GM19463 (cell line): ENCODE measurements at regions not wholly inside any gene's neighbourhood (a gene's known extent, or its start where the extent isn't known, plus 50 kb on each side); places are given as distances from the start of the nearest gene placed in this dataset.

Source experiments
- ATAC-seq: cut with Tn5 transposase; IDR thresholded peaks from one replicate; pipeline ENCODE4 v1.9.1; 2021; ENCODE audit warnings: mild to moderate bottlenecking, moderate library complexity; ENCODE audit not compliant: unreplicated experiment

DNA sequence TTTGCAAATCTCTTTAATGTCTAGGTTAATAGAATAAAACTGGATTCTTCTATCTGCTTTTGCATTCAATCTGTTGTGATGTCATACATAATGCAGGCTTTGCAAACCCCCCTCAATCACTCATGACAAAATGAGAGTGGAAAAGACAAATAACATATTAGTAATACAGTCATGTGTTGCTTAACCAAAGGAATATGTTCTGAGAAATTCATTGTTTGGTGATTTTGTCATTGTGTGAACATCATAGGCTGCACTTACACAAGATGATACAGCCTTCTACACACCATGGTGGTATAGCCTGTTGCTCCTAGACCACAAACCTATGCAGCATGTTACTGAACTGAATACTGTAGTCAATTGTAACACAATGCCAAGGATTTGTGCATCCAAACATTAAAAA lies 87.3 kb upstream of the SEC61G start:
- no peak for ATAC-seq

DNA sequence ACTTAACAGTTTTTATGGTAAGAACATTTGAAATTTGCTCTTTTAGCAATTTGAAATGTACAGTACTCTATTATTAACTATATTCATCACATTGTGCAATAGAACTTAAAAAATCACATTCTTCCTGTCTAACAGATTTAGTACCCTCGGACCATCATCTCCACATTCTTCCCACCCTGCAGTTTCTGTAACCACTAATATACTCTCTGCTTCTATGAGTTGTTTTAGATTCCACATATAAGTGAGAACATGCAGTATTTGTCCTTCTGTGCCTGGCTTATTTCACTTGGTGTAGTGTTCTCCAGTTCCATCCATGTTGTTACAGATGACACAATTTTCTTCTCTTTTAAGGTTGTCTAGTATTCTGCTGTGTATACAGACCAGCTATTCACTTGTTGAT lies 88.9 kb upstream of the SEC61G start:
- ATAC-seq, result no peak

DNA sequence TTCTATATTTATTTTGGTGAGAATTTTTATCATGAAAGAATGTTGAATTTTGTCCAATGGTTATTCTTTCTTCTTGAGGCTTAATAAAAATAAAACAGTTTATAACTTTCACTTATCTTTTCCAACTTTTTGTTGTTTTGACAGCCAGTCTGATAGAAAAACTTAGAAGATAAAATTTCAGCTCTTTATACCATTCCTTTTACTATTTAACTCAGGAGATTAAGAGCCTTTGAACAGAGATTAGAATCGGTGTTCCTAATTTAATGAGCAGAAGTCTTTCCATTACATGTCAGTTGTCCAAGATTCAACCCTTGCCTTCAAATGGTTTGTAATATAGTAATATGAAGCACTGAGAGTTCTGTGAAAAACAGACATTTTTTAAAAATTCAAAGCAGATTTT lies 97.8 kb upstream of the SEC61G start:
- ATAC-seq, result no peak

DNA sequence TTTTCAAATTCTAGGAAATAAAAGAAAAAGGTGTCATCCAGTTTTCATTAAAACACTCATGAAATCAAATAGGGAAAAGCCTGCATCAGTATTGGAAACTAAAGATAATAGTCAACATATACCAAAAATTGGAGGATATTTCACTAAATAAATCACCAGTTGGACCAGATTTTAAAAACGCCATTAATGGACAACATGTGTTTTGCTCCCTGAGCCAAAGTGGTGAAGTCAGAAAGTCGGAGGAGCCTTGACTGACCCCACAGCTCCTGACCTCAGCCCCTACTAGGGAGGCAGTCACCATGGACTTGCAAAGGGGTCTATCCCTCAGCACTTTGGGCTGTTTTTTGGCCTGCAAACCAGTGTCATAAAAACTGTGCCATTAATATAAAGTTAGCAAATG lies 98.3 kb upstream of the SEC61G start:
- no peak for ATAC-seq

DNA sequence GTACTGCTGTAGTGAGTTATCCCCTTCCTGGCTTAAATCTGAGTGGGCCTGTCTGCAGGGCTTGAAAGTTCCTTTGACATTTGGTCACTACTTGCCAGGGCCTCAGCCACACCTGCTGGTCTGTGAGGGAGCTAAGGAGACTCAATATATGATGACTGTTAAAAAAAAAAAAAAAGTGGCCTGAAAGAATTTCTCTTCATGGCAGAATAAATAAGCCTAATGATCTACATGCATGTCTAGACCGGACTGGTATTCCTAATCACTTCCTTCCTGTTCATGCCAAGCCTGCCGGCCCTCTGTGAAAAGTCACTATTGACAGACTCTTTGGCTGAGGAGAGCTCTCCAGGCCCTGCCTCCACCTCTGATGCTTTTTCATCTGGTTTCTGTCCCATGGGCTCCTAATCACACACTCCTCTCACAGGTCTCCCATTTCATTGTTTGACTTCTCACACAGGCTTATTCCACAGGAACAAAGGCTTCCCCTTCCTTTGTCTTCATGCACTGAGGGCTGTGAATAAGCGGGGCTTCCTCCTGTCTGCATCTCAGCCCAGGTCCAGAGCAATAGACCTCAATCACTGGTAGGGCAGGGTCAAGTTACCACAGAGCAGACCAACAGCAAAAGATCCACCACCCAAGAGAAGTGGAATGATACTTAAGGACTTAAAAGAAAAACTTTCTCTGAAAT lies 99.1 kb upstream of the SEC61G start:
- ATAC-seq, result no peak

DNA sequence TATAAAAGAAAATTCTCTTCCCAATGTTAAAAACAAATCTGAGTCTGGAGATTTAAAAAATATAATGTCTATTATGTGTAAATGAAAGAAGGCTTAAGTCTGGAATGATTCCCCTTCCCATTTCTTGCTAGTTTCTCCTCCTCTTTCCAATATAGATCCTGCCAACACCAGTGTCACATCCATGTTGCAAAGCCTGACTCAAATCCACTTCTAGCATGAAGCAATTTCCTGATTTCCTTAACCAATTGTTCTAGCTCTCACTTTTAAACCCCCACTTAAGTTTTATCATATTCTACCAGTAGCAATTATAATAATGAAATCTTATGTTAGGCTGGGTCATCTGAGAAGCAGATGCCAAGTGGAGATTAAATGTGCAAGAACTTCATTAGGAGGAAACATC lies 100.1 kb upstream of the SEC61G start:
- no peak for ATAC-seq

DNA sequence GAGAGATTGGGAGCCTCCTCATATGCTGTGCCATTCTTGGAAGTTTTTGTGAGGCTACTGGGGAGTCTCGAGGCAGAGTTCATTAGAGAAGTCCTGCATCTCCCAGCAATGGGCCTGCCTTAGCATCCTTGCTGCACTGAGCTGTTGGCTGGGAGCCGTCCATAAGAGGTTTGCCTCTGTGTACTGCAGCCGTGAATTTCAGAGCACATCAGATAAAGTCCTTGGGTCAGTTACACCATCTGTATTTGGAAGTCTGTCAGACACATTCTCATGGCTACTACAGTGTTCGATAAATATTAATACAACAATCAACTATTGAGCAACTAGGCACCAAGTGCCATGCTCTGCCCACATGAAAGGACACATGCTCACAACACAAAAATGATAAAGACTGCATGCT lies 100.5 kb upstream of the SEC61G start:
- ATAC-seq, result no peak

DNA sequence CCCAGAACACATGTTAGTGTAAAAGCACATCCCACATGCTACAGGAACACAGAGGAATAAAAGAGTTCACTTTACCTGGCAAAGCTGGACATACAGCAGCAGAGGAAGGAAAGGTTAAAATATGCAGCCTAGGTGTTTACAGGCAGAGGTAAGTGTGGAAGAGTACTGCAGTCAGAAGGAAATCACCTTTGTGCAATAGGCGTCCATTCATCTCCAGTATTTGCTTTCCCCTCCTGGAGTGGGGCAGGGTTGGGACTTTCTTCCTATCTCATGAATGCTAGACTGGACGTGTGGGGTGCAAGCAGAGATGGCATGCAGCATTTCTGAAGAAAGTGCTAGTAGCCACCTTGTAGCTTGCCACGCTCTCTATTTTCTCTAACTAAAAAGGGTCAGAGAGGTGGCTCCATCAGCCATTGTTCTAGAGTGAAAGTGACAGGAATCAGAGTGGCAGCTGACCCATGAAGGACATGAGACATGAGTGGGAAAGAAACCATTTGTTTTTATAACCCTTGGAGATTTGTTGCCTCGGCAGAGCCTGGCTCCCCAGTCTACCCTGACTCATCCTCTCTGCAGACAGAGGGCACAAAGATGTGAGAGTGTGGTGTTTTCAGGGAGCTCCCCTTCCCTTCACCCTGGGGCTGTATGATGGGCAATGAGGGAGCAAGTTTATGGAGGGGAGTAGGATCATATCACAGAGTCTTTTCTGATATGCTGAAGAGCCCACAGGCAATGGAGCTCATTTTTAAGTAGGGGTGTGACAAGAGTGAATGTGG lies 101.2 kb upstream of the SEC61G start:
- ATAC-seq, result no peak

DNA sequence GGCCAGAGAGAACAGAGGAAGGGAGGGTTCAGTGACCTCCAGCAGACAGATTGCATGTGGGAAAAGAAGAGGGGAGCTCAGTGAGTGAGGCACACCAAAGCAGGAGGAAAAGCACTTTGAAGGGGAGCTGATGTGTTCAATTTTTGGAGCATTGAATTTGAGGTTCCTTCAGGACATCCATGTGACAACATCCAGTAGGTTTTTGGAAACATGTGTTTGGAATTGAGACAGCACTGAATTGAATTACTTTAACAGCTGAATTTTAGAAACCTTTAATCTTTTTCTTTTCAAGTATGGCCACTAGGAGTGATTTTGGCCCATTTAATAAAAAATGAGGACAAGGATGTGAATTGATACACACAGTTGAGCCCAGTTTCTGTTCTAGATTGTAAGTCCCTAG lies 101.8 kb upstream of the SEC61G start:
- no peak for ATAC-seq

DNA sequence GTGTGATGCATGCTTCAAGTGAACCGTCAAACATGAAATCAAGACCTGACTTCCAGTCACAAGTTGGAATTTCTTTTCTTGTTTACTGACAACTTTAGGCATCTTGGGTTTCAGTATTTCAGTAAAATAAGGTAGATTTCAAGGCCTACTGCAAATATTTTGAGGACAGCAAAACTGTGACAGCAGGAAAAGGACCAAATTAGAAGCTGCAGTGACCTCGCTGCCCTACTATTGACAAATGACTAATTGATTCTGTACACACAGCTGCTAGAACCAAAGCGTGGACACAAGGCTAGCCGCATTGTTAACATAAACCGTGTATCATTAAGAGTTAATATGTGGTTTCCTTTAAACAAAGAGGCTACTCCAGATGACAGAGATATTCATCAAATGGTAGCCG lies 105.7 kb upstream of the SEC61G start:
- ATAC-seq, result no peak

DNA sequence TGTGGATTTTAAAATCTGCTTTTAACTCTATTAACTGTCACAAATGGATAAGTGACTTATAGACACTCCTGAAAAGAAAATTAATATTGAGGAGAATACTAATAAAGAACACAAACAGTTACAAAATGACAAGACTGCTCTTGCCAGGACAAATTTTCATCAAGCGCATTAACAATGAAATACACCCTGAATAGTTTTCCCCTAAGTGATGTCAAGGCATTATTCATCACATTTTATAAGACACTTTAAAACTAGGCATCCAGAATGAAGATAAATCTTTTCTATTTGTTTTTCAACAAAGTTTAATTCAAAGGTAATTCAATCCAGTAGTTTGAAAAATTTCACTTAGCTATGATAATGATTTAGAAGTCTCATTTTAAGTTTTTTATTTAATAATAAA lies 110.5 kb upstream of the SEC61G start:
- no peak for ATAC-seq

DNA sequence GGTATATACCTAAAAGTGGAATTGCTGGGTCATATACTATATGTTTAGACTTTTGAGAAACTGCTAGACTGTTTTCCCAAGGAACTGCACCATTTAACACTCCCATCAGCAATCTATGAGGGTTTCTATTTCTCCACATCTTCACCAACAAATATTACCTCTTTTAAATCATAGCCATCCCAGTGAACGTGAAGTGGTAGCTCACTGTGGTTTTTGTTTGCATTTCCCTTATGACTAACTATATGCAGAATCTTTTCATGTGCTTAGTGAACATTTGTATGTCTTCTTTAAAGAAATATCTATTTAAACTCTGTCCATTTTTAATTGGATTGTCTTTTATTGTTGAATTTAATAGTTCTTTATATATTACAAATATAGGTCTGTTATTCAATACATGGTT lies 115.8 kb upstream of the SEC61G start:
- no peak for ATAC-seq

DNA sequence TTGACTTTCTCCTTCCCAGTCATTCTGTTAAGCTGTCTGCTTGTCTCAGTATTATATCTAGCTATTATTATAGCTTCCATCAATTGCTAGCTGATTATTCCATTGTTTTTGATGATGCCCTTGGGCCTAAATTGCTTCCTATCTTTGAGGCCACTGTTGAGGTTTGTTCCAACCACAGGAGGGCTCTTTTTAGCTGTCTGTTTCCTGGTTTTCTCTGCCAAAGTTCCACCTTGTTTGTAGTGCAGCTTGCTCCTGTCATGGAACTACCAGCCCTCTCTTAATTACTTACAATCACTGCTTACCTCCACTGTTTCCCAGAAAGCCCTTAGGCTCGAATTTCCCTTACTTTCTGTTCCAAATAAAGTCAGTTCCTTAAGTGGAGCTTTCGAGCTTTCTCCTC lies 118.7 kb upstream of the SEC61G start:
- no peak for ATAC-seq

DNA sequence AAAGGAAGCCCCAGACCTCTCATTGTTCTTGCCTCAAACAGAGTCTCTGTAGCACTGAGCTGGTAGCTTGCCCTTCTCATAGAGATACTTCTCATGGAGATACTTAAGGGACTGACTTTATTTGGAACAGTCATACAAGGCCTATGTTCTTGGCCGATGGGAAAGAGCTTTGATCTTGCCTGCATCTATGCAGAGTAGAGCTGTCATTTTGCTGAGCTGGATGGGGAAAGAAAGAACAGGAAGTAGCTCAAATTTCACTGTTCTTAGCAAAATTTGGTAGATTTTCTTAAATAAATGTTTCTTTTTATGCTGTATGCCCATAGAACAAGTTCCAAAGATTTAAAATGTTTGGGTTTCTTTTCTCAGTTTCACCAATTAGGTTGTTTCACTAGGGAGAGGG lies 119.3 kb upstream of the SEC61G start:
- no peak for ATAC-seq

DNA sequence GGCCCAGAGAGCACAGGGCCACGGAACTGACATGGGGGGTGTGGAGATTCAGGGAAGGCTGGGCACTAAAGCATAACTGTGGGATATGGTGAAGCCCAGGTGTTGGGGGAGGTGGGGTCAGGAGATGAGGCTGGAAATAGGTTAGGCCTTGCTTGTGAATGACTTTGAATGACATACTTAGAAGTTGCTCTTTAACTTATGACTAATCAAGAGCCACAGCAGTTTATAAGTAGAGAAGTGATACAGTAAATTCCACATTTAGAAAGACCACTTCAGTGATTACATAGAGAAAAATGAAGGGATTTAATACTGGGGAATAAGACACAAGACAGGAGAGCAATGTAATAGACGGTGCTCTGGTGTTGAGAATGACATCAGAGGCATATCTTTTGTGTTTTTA lies 120.8 kb upstream of the SEC61G start:
- ATAC-seq, result peak; percentile 46

DNA sequence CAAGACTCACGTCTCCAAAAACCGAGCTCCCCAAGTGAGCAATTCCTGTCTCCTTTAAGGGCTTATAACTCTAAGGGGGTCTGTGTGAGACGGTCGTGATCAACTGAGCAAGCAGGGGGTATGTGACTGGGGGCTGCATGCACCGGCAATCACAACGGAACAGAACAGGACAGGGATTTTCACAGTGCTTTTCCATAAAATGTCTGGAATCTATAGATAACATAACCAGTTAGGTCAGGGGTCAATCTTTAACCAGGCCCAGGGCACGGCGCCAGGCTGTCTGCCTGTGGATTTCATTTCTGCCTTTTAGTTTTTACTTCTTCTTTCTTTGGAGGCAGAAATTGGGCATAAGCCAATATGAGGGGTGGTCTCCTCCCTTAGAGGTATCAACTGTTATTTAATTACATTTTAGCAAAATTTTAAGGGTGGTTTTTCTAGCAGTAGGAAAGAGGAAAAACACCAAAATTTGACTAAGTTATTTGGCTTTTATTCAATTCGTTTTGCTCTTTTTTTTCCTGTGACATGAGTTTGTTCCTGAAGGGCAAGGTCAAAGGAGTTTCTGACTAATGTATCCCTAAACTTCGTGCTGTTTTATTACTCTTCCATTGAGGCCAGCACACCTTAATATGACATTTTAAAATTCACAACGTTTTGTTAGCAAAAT lies 121.4 kb upstream of the SEC61G start:
- ATAC-seq, result no peak

DNA sequence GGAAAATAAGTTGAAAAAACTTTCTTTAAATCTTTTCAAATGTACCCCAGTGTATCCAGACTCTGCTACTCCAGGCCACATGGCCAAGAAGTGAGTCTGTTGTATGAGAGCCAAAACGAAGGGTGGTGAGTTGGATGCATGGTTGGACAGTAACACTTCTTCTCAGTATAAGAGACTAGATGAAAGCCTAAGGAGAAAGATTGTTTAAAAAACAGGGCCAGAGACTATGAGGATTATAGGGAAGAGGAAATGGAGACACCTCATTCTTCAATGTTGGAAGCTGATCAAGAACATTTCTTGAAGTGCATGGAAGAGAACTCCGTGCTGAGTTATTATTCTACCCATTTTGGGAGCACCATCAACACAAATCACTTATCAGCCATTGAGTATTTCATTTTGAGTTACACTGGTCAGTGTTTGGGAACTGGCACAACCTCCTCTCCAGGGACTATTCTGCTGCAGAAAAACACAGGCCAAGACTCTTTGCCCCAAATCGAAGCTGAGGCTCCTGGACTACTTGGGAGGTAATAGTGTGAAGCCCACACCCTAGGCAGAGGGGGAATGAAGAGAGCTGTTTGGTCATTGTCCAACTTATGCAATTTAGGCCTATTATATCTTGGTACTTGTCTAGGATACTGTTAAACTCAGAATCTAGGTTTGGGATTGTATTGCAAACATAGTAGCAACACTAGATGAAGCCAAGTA lies 123.0 kb upstream of the SEC61G start:
- ATAC-seq, result no peak

DNA sequence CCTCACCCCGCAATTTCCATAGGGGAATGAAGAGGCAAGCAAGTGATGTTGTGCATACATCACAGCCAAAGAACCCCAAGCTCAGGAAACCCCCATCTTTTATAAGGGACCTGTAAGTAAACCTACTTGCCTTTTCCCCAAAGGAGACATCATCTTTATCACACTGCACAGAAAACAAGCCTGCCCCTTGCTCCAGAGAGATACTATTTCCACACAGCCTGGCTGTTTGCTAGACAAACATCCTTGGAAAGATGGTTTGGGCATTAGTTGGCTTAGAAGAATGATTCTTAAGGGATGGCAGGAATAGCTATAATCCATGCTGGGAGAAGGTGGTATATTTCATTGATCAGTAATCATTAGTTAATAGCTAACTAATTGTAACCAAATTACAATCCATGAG lies 123.7 kb upstream of the SEC61G start:
- ATAC-seq, result no peak

DNA sequence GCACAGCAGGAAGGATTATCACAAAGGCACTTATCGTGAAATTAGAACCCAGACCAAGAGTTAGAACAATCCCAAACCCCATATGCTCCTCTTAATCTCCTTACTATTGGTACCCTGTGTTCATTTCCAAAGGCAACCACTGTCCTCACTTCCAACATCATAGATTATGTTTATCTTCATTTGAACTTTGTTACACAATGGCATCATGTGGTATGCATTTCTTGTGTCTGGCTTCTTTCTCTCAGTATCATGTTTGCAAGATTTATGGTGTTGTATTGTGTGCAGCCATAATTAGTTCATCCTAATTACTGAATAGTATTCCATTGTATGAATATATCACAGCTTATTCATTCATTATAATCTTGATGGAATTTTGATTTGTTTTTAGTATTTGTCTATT lies 124.6 kb upstream of the SEC61G start:
- no peak for ATAC-seq

DNA sequence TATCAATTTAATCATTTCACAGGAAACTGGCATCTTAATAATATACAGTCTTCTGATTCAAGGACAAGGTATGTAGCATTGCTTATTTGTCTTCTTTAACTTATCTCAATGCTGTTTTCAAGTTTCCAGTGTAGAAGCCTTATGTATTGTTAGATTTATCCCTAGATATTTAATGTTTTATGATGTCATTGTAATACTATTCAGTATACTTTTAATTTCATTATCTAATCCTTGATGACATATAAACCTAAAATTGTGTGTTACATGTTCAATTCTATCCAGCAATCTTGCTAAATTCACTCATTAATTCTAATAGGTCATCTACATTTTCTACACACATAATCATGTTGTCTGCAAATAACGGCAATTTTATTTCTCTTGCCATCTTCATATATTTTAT lies 126.3 kb upstream of the SEC61G start:
- no peak for ATAC-seq

DNA sequence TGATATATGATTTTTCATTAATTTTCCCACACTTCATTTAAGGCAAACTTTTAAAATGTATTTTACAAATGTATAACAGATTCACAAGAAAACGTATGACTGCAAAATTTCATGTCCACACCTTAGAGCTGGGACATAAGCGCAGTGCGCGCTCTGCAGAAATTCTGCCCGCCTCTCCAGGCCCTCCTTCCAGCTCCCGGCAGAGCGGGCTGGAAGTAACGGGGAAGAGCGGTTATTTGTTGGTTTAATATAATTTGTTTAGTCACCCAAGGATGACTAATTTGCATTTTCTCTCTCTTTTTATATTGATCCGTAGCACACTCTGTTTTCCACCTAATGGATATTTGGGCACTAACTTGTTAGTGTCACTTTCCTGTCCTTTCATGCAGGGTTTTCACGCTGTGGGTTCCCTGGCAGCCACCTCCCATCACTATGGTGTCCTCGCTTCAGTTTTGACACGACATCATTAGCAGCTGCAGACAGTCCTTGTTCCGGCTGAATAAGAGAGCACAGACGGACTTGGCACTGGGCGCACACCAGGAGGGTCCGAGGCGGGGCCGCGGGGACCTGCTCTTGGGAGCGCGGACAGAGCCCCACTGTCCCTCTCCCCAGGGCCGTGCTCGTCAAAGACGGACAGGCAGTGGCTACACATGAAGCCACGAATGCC lies 129.2 kb upstream of the SEC61G start:
- ATAC-seq, result no peak
